Naive thymus-derived CD8-positive, alpha-beta T cell (primary cell): ENCODE measurements at regions not wholly inside any gene's neighbourhood (a gene's known extent, or its start where the extent isn't known, plus 50 kb on each side); places are given as distances from the start of the nearest gene placed in this dataset.

Experiments
- ATAC-seq, 2 donors: fragments of 150-1000 bp; cut with Tn5 transposase in 1 of 2; sonication (Bioruptor Pico), chemical (Tn5 transposase) in 1 of 2; 1 replicate in 1 of 2; 2 replicates in 1 of 2; pipeline ENCODE4 v1.10.0; 2021; ENCODE audit warnings: mild to moderate bottlenecking in 2 of 2, moderate library complexity in 2 of 2
- POLR2A ChIA-PET: fragments of 350-600 bp; sonication (Branson Sonifier 250); formaldehyde crosslinking; loops from one replicate; lab custom pipeline; 2021; ENCODE audit warnings: antibody characterized with exemption; lab: Charles Lee
- DNase-seq, 10 donors: peaks; one replicate each; pipeline versions ENCODE4 v3.0.0 to v3.0.0-alpha.2; 2020 to 2022
- H3K27ac Mint-ChIP-seq, 10 donors: one replicate each; pipeline ENCODE4 v1.8.0; 2020 to 2022; ENCODE audit warnings: mild to moderate bottlenecking in 10 of 10, mixed read lengths in 10 of 10, moderate library complexity in 4 of 10, inconsistent platforms in 1 of 10
- H3K27me3 Mint-ChIP-seq, 5 donors: one replicate each; pipeline ENCODE4 v1.8.0; 2021 to 2022; ENCODE audit warnings: mixed read lengths in 5 of 5
- H3K36me3 Mint-ChIP-seq, 3 donors: one replicate each; pipeline ENCODE4 v1.8.0; 2020 to 2022; ENCODE audit warnings: mixed read lengths in 3 of 3, mild to moderate bottlenecking in 2 of 3, inconsistent platforms in 1 of 3
- H3K4me1 Mint-ChIP-seq, 4 donors: one replicate each; pipeline ENCODE4 v1.8.0; 2021 to 2022; ENCODE audit warnings: mixed read lengths in 4 of 4
- H3K4me3 Mint-ChIP-seq, 10 donors: one replicate each; pipeline ENCODE4 v1.8.0; 2020 to 2022; ENCODE audit warnings: mild to moderate bottlenecking in 10 of 10, mixed read lengths in 10 of 10, moderate library complexity in 6 of 10, inconsistent platforms in 1 of 10
- H3K9me3 Mint-ChIP-seq, 9 donors: one replicate each; pipeline ENCODE4 v1.8.0; 2020 to 2022; ENCODE audit warnings: mixed read lengths in 9 of 9, mild to moderate bottlenecking in 3 of 9, inconsistent platforms in 1 of 9, moderate library complexity in 1 of 9

GRCh38 chr14:28542040-28542439, 224.5 kb upstream of the FOXG1 start:
- Mint-ChIP-seq H3K36me3 (peaks cover 0 to 5% (median 0%) of the 10 kb centered on the region in 3 donors), H3K4me1 (no peaks in the 10 kb centered on the region), H3K9me3 (peaks cover 7 to 34% (median 25%) of the 10 kb centered on the region in 9 donors), H3K27me3 (peaks cover 0 to 1% (median 0%) of the 10 kb centered on the region in 5 donors), H3K4me3 (no peak overlapping the region), H3K27ac (no peak overlapping the region)
- ATAC-seq (no peak), DNase-seq (no peak)
- POLR2A ChIA-PET, result no interaction called here

- no peak overlapping the region for H3K27ac Mint-ChIP-seq
- no peaks in the 10 kb centered on the region for H3K36me3 Mint-ChIP-seq
- H3K9me3 Mint-ChIP-seq, result peaks cover 0 to 24% (median 10%) of the 10 kb centered on the region in 9 donors
- H3K27me3 Mint-ChIP-seq, result no peaks in the 10 kb centered on the region
- POLR2A ChIA-PET, result no interaction called here
- no peak overlapping the region for H3K4me3 Mint-ChIP-seq
- DNase-seq (no peak), ATAC-seq (no peak)
- H3K4me1 Mint-ChIP-seq, result no peaks in the 10 kb centered on the region
Observed at GRCh38 chr14:28565345-28565744, 201.2 kb upstream of the FOXG1 start.

- no peak overlapping the region for H3K27ac Mint-ChIP-seq
- POLR2A ChIA-PET, result no interaction called here
- no peak for ATAC-seq
- H3K4me1 Mint-ChIP-seq, result no peaks in the 10 kb centered on the region
- H3K4me3 Mint-ChIP-seq, result no peak overlapping the region
- no peaks in the 10 kb centered on the region for H3K36me3 Mint-ChIP-seq
- H3K9me3 Mint-ChIP-seq, result peaks cover 0 to 36% (median 14%) of the 10 kb centered on the region in 9 donors
- no peak for DNase-seq
- no peaks in the 10 kb centered on the region for H3K27me3 Mint-ChIP-seq
Observed at GRCh38 chr14:28570391-28570790, 196.2 kb upstream of the FOXG1 start.

GRCh38 chr14:28571636-28572035, 195.0 kb upstream of the FOXG1 start:
- Mint-ChIP-seq H3K27ac (no peak overlapping the region), H3K9me3 (peaks cover 0 to 27% (median 14%) of the 10 kb centered on the region in 9 donors), H3K4me1 (no peaks in the 10 kb centered on the region), H3K36me3 (no peaks in the 10 kb centered on the region), H3K27me3 (no peaks in the 10 kb centered on the region), H3K4me3 (no peak overlapping the region)
- ATAC-seq (no peak), DNase-seq (no peak)
- POLR2A ChIA-PET, result no interaction called here

- H3K27me3 Mint-ChIP-seq, result no peaks in the 10 kb centered on the region
- no peaks in the 10 kb centered on the region for H3K4me1 Mint-ChIP-seq
- H3K9me3 Mint-ChIP-seq, result peaks cover 1 to 35% (median 14%) of the 10 kb centered on the region in 9 donors
- no peak overlapping the region for H3K4me3 Mint-ChIP-seq
- no peaks in the 10 kb centered on the region for H3K36me3 Mint-ChIP-seq
- POLR2A ChIA-PET, result no interaction called here
- DNase-seq (no peak), ATAC-seq (no peak)
- H3K27ac Mint-ChIP-seq, result no peak overlapping the region
Observed at GRCh38 chr14:28576523-28576922, 190.1 kb upstream of the FOXG1 start.

GRCh38 chr14:28577187-28577586, 189.4 kb upstream of the FOXG1 start:
- H3K9me3 Mint-ChIP-seq, result peaks cover 1 to 35% (median 14%) of the 10 kb centered on the region in 9 donors
- ATAC-seq (no peak), DNase-seq (no peak)
- no peaks in the 10 kb centered on the region for H3K27me3 Mint-ChIP-seq
- no peaks in the 10 kb centered on the region for H3K36me3 Mint-ChIP-seq
- POLR2A ChIA-PET, result no interaction called here
- no peaks in the 10 kb centered on the region for H3K4me1 Mint-ChIP-seq
- H3K4me3 Mint-ChIP-seq, result no peak overlapping the region
- H3K27ac Mint-ChIP-seq, result no peak overlapping the region

- no peak overlapping the region for H3K4me3 Mint-ChIP-seq
- no peaks in the 10 kb centered on the region for H3K27me3 Mint-ChIP-seq
- no peaks in the 10 kb centered on the region for H3K4me1 Mint-ChIP-seq
- POLR2A ChIA-PET, result no interaction called here
- H3K36me3 Mint-ChIP-seq, result no peaks in the 10 kb centered on the region
- ATAC-seq (no peak), DNase-seq (no peak)
- no peak overlapping the region for H3K27ac Mint-ChIP-seq
- peaks cover 1 to 30% (median 10%) of the 10 kb centered on the region in 9 donors for H3K9me3 Mint-ChIP-seq
Observed at GRCh38 chr14:28577711-28578131, 188.9 kb upstream of the FOXG1 start.

GRCh38 chr14:28584951-28585350, 181.6 kb upstream of the FOXG1 start:
- POLR2A ChIA-PET, result no interaction called here
- H3K36me3 Mint-ChIP-seq, result peaks cover 0 to 8% (median 0%) of the 10 kb centered on the region in 3 donors
- H3K27ac Mint-ChIP-seq, result no peak overlapping the region
- no peaks in the 10 kb centered on the region for H3K27me3 Mint-ChIP-seq
- H3K4me3 Mint-ChIP-seq, result no peak overlapping the region
- no peak for DNase-seq
- ATAC-seq, result no peak
- H3K9me3 Mint-ChIP-seq, result peaks cover 2 to 36% (median 13%) of the 10 kb centered on the region in 9 donors
- H3K4me1 Mint-ChIP-seq, result no peaks in the 10 kb centered on the region

GRCh38 chr14:28589792-28590191, 176.8 kb upstream of the FOXG1 start:
- no peaks in the 10 kb centered on the region for H3K4me1 Mint-ChIP-seq
- DNase-seq (no peak), ATAC-seq (no peak)
- H3K27ac Mint-ChIP-seq, result no peak overlapping the region
- H3K9me3 Mint-ChIP-seq, result peaks cover 4 to 38% (median 8%) of the 10 kb centered on the region in 9 donors
- no peaks in the 10 kb centered on the region for H3K27me3 Mint-ChIP-seq
- POLR2A ChIA-PET, result no interaction called here
- peaks cover 0 to 8% (median 0%) of the 10 kb centered on the region in 3 donors for H3K36me3 Mint-ChIP-seq
- H3K4me3 Mint-ChIP-seq, result no peak overlapping the region

GRCh38 chr14:28596391-28596790, 170.2 kb upstream of the FOXG1 start:
- no peak overlapping the region for H3K4me3 Mint-ChIP-seq
- no peak for DNase-seq
- no peak overlapping the region for H3K27ac Mint-ChIP-seq
- no peak for ATAC-seq
- no peaks in the 10 kb centered on the region for H3K27me3 Mint-ChIP-seq
- POLR2A ChIA-PET, result no interaction called here
- no peaks in the 10 kb centered on the region for H3K4me1 Mint-ChIP-seq
- peaks cover 0 to 37% (median 9%) of the 10 kb centered on the region in 9 donors for H3K9me3 Mint-ChIP-seq
- H3K36me3 Mint-ChIP-seq, result no peaks in the 10 kb centered on the region

- DNase-seq (no peak), ATAC-seq (no peak)
- no peaks in the 10 kb centered on the region for H3K36me3 Mint-ChIP-seq
- H3K27ac Mint-ChIP-seq, result no peak overlapping the region
- H3K9me3 Mint-ChIP-seq, result peaks cover 0 to 50% (median 8%) of the 10 kb centered on the region in 9 donors
- POLR2A ChIA-PET, result no interaction called here
- H3K4me3 Mint-ChIP-seq, result no peak overlapping the region
- H3K4me1 Mint-ChIP-seq, result no peaks in the 10 kb centered on the region
- H3K27me3 Mint-ChIP-seq, result no peaks in the 10 kb centered on the region
Observed at GRCh38 chr14:28599191-28599590, 167.4 kb upstream of the FOXG1 start.

- Mint-ChIP-seq H3K9me3 (peaks cover 0 to 48% (median 8%) of the 10 kb centered on the region in 9 donors), H3K4me1 (no peaks in the 10 kb centered on the region), H3K27ac (no peak overlapping the region), H3K27me3 (no peaks in the 10 kb centered on the region), H3K36me3 (no peaks in the 10 kb centered on the region), H3K4me3 (no peak overlapping the region)
- no peak for ATAC-seq
- POLR2A ChIA-PET, result no interaction called here
- no peak for DNase-seq
Observed at GRCh38 chr14:28599605-28600004, 167.0 kb upstream of the FOXG1 start.

GRCh38 chr14:28603606-28604005, 163.0 kb upstream of the FOXG1 start:
- Mint-ChIP-seq H3K4me1 (no peaks in the 10 kb centered on the region), H3K36me3 (no peaks in the 10 kb centered on the region), H3K4me3 (no peak overlapping the region), H3K27me3 (no peaks in the 10 kb centered on the region), H3K27ac (no peak overlapping the region), H3K9me3 (peaks cover 0 to 21% (median 4%) of the 10 kb centered on the region in 9 donors)
- ATAC-seq, result no peak
- POLR2A ChIA-PET, result no interaction called here
- no peak for DNase-seq

GRCh38 chr14:28607661-28608060, 158.9 kb upstream of the FOXG1 start:
- no peak overlapping the region for H3K27ac Mint-ChIP-seq
- no peaks in the 10 kb centered on the region for H3K27me3 Mint-ChIP-seq
- ATAC-seq, result no peak

More at GRCh38 chr14:28607661-28608060, 158.9 kb upstream of the FOXG1 start:
- POLR2A ChIA-PET, result no interaction called here
- no peak overlapping the region for H3K4me3 Mint-ChIP-seq
- H3K36me3 Mint-ChIP-seq, result no peaks in the 10 kb centered on the region
- no peaks in the 10 kb centered on the region for H3K4me1 Mint-ChIP-seq
- H3K9me3 Mint-ChIP-seq, result peaks cover 0 to 8% (median 2%) of the 10 kb centered on the region in 9 donors
- DNase-seq, result no peak
